HepG2 (cell line): ENCODE measurements at regions not wholly inside any gene's neighbourhood (a gene's known extent, or its start where the extent isn't known, plus 50 kb on each side); places are given as distances from the start of the nearest gene placed in this dataset.
A peak's percentile ranks its signal among the peaks of the same experiment; 100 is the strongest.

Experiments
- AHR ChIP-seq: IDR thresholded peaks from 2 replicates; pipeline ENCODE4 v1.6.1; 2018; ENCODE audit warnings: missing genetic modification reagents, missing compliant biosample characterization
- CREM ChIP-seq, 2 experiments: sonication (generic) in 1 of 2; formaldehyde crosslinking in 1 of 2; IDR thresholded peaks; 2 replicates each; pipeline versions ENCODE4 v1.4.0 to v1.6.1; 2016 to 2020; ENCODE audit warnings: antibody characterized with exemption in 1 of 2, mild to moderate bottlenecking in 1 of 2, missing genetic modification reagents in 1 of 2
- IRX3 ChIP-seq: sonication (generic); formaldehyde crosslinking; IDR thresholded peaks from 2 replicates; pipeline ENCODE4 v1.8.1; 2023; ENCODE audit warnings: mild to moderate bottlenecking, low read depth, missing genetic modification reagents, borderline replicate concordance
- MAF1 ChIP-seq: sonication (generic); formaldehyde crosslinking; IDR thresholded peaks from 2 replicates; pipeline ENCODE4 v1.5.0; 2020; ENCODE audit warnings: missing genetic modification reagents, borderline replicate concordance
- NFATC3 ChIP-seq: sonication (generic); formaldehyde crosslinking; IDR thresholded peaks from 2 replicates; pipeline ENCODE4 v1.5.1; 2020; ENCODE audit warnings: mild to moderate bottlenecking, missing genetic modification reagents
- PAX8 ChIP-seq: sonication (generic); formaldehyde crosslinking; IDR thresholded peaks from 2 replicates; pipeline ENCODE4 v1.8.0; 2022; ENCODE audit warnings: mild to moderate bottlenecking, missing genetic modification reagents, borderline replicate concordance
- PTBP1 ChIP-seq: fragments of 200-400 bp; formaldehyde crosslinking; IDR thresholded peaks from 2 replicates; pipeline ENCODE4 v1.6.1; 2018; ENCODE audit warnings: low read length, low read depth; ENCODE audit not compliant: poor library complexity, severe bottlenecking
- REPIN1 ChIP-seq: sonication (generic); formaldehyde crosslinking; IDR thresholded peaks from 2 replicates; pipeline ENCODE4 v1.8.0; 2022; ENCODE audit warnings: missing genetic modification reagents, low read depth, mild to moderate bottlenecking, borderline replicate concordance
- SNAI1 ChIP-seq: sonication (generic); formaldehyde crosslinking; IDR thresholded peaks from 2 replicates; pipeline ENCODE4 v1.5.0; 2020; ENCODE audit warnings: mild to moderate bottlenecking, missing genetic modification reagents, borderline replicate concordance
- SNRNP70 ChIP-seq: fragments of 200-400 bp; formaldehyde crosslinking; IDR thresholded peaks from 2 replicates; pipeline ENCODE4 v1.6.1; 2017; ENCODE audit warnings: mild to moderate bottlenecking, low read depth, low read length, moderate library complexity
- SP1 ChIP-seq, 2 experiments: fragments of 450-650 bp in 1 of 2; sonication (generic) in 1 of 2; formaldehyde crosslinking in 1 of 2; IDR thresholded peaks; 2 replicates each; pipeline versions ENCODE4 v1.4.0 to v1.6.1; 2016 to 2020; ENCODE audit warnings: missing genetic modification reagents in 1 of 2
- SP140L ChIP-seq: sonication (generic); formaldehyde crosslinking; IDR thresholded peaks from 2 replicates; pipeline ENCODE4 v1.4.0; 2020; ENCODE audit warnings: missing genetic modification reagents, borderline replicate concordance
- ZNF232 ChIP-seq: sonication (generic); formaldehyde crosslinking; IDR thresholded peaks from 2 replicates; pipeline ENCODE4 v1.4.0; 2020; ENCODE audit warnings: missing genetic modification reagents, borderline replicate concordance
- ZNF350 ChIP-seq: sonication (generic); formaldehyde crosslinking; IDR thresholded peaks from 2 replicates; pipeline ENCODE4 v1.4.0; 2020; ENCODE audit warnings: mild to moderate bottlenecking, low read depth, missing genetic modification reagents, borderline replicate concordance
- ZNF383 ChIP-seq: sonication (generic); formaldehyde crosslinking; IDR thresholded peaks from 2 replicates; pipeline ENCODE4 v1.4.0; 2020; ENCODE audit warnings: missing genetic modification reagents, mild to moderate bottlenecking, borderline replicate concordance
- ZNF710 ChIP-seq: sonication (generic); formaldehyde crosslinking; IDR thresholded peaks from 2 replicates; pipeline ENCODE4 v1.5.0; 2020; ENCODE audit warnings: mild to moderate bottlenecking, missing genetic modification reagents, borderline replicate concordance
- ZNF724P ChIP-seq: sonication (generic); formaldehyde crosslinking; IDR thresholded peaks from 2 replicates; pipeline ENCODE4 v1.8.0; 2022; ENCODE audit warnings: missing genetic modification reagents, borderline replicate concordance
- TF ChIP-seq, protein P1 (sequence below): IDR thresholded peaks from 2 replicates; pipeline ENCODE4 v1.6.1; 2012; ENCODE audit warnings: low read length, improper control_type of control experiment
- TF ChIP-seq, protein P2 (sequence below): sonication (generic); formaldehyde crosslinking; IDR thresholded peaks from 2 replicates; pipeline ENCODE4 v1.4.0; 2020; ENCODE audit warnings: mild to moderate bottlenecking, missing genetic modification reagents
- TF ChIP-seq, protein P3 (sequence below): sonication (generic); formaldehyde crosslinking; IDR thresholded peaks from 2 replicates; pipeline ENCODE4 v1.8.1; 2023; ENCODE audit warnings: missing genetic modification reagents, inconsistent platforms, borderline replicate concordance
- TF ChIP-seq, protein P4 (sequence below): sonication (generic); formaldehyde crosslinking; IDR thresholded peaks from 2 replicates; pipeline ENCODE4 v1.4.0; 2020; ENCODE audit warnings: missing genetic modification reagents

DNA sequence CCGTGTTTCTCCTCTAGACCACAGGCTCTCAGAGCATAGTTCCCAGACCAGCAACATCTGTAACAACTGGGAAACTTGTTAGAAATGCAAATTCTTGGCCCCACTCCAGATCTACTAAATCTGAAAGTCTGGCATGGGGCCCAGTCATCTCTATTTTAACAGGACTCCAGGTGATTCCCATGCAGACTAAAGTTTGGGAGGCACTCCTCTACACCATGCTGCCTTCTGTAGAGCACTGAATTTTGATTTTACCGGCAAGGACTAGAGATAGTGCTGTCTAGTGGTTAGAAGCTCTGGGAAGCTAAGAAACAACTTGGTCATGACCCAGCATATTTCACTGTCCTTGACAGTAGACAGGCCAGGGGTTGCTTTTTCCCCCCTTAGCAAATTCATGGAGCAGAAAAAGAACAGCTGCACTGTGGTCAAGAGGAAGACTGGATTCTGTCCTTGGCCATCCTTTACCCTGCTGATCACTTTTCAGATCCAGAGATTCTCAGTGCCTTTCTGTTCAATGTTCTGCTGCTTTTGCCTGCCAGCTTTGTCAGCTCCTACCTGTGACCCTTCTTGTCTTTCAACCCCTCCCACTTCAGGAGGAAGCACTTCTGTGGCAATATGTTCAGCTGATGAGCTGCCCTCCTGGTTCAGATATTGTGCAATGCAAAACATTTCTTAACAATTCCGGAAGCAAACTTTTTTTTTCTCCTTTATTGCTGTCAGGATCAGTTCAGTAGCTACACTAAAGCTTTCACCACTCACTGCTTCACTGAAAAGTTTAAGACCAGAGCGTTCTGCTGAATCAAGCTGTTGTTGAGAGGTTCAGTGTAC lies 133.8 kb upstream of the NUDT4 start (continued):
- TF ChIP-seq, protein P1, sequence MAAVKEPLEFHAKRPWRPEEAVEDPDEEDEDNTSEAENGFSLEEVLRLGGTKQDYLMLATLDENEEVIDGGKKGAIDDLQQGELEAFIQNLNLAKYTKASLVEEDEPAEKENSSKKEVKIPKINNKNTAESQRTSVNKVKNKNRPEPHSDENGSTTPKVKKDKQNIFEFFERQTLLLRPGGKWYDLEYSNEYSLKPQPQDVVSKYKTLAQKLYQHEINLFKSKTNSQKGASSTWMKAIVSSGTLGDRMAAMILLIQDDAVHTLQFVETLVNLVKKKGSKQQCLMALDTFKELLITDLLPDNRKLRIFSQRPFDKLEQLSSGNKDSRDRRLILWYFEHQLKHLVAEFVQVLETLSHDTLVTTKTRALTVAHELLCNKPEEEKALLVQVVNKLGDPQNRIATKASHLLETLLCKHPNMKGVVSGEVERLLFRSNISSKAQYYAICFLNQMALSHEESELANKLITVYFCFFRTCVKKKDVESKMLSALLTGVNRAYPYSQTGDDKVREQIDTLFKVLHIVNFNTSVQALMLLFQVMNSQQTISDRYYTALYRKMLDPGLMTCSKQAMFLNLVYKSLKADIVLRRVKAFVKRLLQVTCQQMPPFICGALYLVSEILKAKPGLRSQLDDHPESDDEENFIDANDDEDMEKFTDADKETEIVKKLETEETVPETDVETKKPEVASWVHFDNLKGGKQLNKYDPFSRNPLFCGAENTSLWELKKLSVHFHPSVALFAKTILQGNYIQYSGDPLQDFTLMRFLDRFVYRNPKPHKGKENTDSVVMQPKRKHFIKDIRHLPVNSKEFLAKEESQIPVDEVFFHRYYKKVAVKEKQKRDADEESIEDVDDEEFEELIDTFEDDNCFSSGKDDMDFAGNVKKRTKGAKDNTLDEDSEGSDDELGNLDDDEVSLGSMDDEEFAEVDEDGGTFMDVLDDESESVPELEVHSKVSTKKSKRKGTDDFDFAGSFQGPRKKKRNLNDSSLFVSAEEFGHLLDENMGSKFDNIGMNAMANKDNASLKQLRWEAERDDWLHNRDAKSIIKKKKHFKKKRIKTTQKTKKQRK, result no peak
- TF ChIP-seq PAX8 (CRISPR knock-in tag) (no peak), IRX3 (no peak), SP1 (IDR thresholded peaks at IDR 0.05) (no peak), SP1 (CRISPR knock-in tag; IDR thresholded peaks at IDR 0.05) (no peak), SNRNP70 (no peak), ZNF232 (CRISPR knock-in tag) (peak; percentile 43; the same call in 1 of the 2 replicates), ZNF383 (no peak), SP140L (CRISPR knock-in tag) (no peak), NFATC3 (CRISPR knock-in tag) (no peak), ZNF710 (CRISPR knock-in tag) (peak; percentile 88; the same call in 1 of the 2 replicates), SNAI1 (CRISPR knock-in tag) (no peak), PTBP1 (no peak), ZNF350 (CRISPR knock-in tag) (peak; percentile 37; the same call in 1 of the 2 replicates), CREM (IDR thresholded peaks at IDR 0.05) (peak; percentile 35; the same call in 1 of the 2 replicates), CREM (CRISPR knock-in tag; IDR thresholded peaks at IDR 0.05) (no peak), ZNF724P (no peak), AHR (CRISPR knock-in tag) (no peak), REPIN1 (CRISPR knock-in tag) (0 out of 2 replicates have a peak, but pooled peaks have one; percentile 7), MAF1 (CRISPR knock-in tag) (peak; percentile 40; the same call in 1 of the 2 replicates)
- TF ChIP-seq, protein P2, sequence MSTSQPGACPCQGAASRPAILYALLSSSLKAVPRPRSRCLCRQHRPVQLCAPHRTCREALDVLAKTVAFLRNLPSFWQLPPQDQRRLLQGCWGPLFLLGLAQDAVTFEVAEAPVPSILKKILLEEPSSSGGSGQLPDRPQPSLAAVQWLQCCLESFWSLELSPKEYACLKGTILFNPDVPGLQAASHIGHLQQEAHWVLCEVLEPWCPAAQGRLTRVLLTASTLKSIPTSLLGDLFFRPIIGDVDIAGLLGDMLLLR, result no peak
- TF ChIP-seq, protein P3, sequence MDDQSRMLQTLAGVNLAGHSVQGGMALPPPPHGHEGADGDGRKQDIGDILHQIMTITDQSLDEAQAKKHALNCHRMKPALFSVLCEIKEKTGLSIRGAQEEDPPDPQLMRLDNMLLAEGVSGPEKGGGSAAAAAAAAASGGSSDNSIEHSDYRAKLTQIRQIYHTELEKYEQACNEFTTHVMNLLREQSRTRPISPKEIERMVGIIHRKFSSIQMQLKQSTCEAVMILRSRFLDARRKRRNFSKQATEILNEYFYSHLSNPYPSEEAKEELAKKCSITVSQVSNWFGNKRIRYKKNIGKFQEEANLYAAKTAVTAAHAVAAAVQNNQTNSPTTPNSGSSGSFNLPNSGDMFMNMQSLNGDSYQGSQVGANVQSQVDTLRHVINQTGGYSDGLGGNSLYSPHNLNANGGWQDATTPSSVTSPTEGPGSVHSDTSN (CRISPR knock-in tag), result no peak
- TF ChIP-seq, protein P4, sequence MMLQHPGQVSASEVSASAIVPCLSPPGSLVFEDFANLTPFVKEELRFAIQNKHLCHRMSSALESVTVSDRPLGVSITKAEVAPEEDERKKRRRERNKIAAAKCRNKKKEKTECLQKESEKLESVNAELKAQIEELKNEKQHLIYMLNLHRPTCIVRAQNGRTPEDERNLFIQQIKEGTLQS (CRISPR knock-in tag), result no peak
